ENCODE measurements at regions not wholly inside any gene's neighbourhood (a gene's known extent, or its start where the extent isn't known, plus 50 kb on each side); places are given as distances from the start of the nearest gene placed in this dataset.
"Not testable (repeated sequence)": the region's sequence is repeated elsewhere in the genome, so short reads cannot be mapped to it uniquely, and the experiment has no call there.

DNA sequence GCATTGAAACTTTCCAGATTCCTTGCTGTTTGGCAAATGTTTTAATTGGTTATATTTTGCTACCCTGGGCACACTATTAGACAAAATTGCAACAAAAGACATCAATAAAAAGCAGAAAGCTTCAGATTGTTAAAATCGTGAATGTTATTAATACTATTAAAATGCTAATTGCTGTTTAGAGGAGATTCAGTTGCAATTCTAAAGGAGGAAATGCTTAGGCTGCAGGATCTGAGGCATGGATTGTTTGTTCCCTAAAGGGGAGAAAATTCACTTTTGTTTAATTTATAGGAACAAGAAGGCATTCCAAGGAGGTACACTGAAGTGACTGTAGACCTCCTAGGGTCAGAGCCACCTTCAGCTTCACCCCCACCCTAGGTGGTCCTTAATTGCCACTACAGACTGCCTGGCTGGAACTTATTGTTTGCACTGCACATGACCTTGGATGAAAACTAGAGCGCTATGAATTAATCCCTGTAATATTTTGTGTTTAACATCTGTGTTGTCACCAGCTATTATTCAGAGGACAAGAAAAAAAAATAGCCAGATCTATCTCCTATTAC is 1266.9 kb upstream of the ADGRL2 start:
- H3K4me3 Mint-ChIP-seq = no peak overlapping the region
- no peaks in the 10 kb centered on the region for H3K4me1 Mint-ChIP-seq
- H3K36me3 Mint-ChIP-seq = no peaks in the 10 kb centered on the region
- no peak for DNase-seq
- Histone ChIP-seq H3K9me3 (ENCODE audit: low read length) (no peaks in the 10 kb centered on the region), H3K27ac (ENCODE audit: low read depth, low read length) (no peak overlapping the region), H3K4me1 (ENCODE audit: insufficient read depth, low read length) (no peaks in the 10 kb centered on the region), H3K4me3 (ENCODE audit: low read length) (no peak overlapping the region), H3K36me3 (ENCODE audit: insufficient read depth, low read length) (no peaks in the 10 kb centered on the region), H3K27me3 (ENCODE audit: insufficient read depth, low read length, poor library complexity, severe bottlenecking) (no peaks in the 10 kb centered on the region)
- POLR2A ChIA-PET = no interaction called here
- H3K9me3 Mint-ChIP-seq = peaks cover 4 to 28% (median 16%) of the 10 kb centered on the region in 5 donors
- CTCF ChIA-PET = no interaction called here
- H3K27me3 Mint-ChIP-seq = no peaks in the 10 kb centered on the region
- no peak overlapping the region for H3K27ac Mint-ChIP-seq

- H3K9me3 Mint-ChIP-seq = peaks cover 5 to 31% (median 14%) of the 10 kb centered on the region in 5 donors
- no peaks in the 10 kb centered on the region for H3K4me1 Mint-ChIP-seq
- H3K27me3 ChIP-seq (ENCODE audit: insufficient read depth, low read length, poor library complexity, severe bottlenecking) = no peaks in the 10 kb centered on the region
- no peak overlapping the region for H3K4me3 ChIP-seq (ENCODE audit: low read length)
- no peak overlapping the region for H3K27ac Mint-ChIP-seq
- CTCF ChIA-PET = no interaction called here
- no peak overlapping the region for H3K27ac ChIP-seq (ENCODE audit: low read depth, low read length)
- no peaks in the 10 kb centered on the region for H3K27me3 Mint-ChIP-seq
- H3K36me3 ChIP-seq (ENCODE audit: insufficient read depth, low read length) = no peaks in the 10 kb centered on the region
- DNase-seq = no peak
- H3K4me1 ChIP-seq (ENCODE audit: insufficient read depth, low read length) = no peaks in the 10 kb centered on the region
- POLR2A ChIA-PET = no interaction called here
- no peaks in the 10 kb centered on the region for H3K36me3 Mint-ChIP-seq
- H3K4me3 Mint-ChIP-seq = no peak overlapping the region
- no peaks in the 10 kb centered on the region for H3K9me3 ChIP-seq (ENCODE audit: low read length)
Measured at GRCh38 chr1:80533093-80533492, 1267.6 kb upstream of the ADGRL2 start.

GRCh38 chr1:80531182-80531581 is 1269.6 kb upstream of the ADGRL2 start:
- POLR2A ChIA-PET = no interaction called here
- CTCF ChIA-PET = no interaction called here
- H3K9me3 ChIP-seq (ENCODE audit: low read length) = no peaks in the 10 kb centered on the region
- peaks cover 3 to 31% (median 12%) of the 10 kb centered on the region in 5 donors for H3K9me3 Mint-ChIP-seq
- H3K4me3 Mint-ChIP-seq = no peak overlapping the region
- no peak for DNase-seq
- H3K27ac Mint-ChIP-seq = no peak overlapping the region
- no peaks in the 10 kb centered on the region for H3K27me3 Mint-ChIP-seq
- no peaks in the 10 kb centered on the region for H3K36me3 ChIP-seq (ENCODE audit: insufficient read depth, low read length)
- no peaks in the 10 kb centered on the region for H3K27me3 ChIP-seq (ENCODE audit: insufficient read depth, low read length, poor library complexity, severe bottlenecking)
- no peaks in the 10 kb centered on the region for H3K36me3 Mint-ChIP-seq
- H3K4me1 Mint-ChIP-seq = no peaks in the 10 kb centered on the region
- H3K27ac ChIP-seq (ENCODE audit: low read depth, low read length) = no peak overlapping the region
- H3K4me3 ChIP-seq (ENCODE audit: low read length) = no peak overlapping the region
- H3K4me1 ChIP-seq (ENCODE audit: insufficient read depth, low read length) = no peaks in the 10 kb centered on the region

- Mint-ChIP-seq H3K4me1 (no peaks in the 10 kb centered on the region), H3K36me3 (no peaks in the 10 kb centered on the region)
- POLR2A ChIA-PET = no interaction called here
Measured at GRCh38 chr1:80529546-80529945, 1271.2 kb upstream of the ADGRL2 start.

DNA sequence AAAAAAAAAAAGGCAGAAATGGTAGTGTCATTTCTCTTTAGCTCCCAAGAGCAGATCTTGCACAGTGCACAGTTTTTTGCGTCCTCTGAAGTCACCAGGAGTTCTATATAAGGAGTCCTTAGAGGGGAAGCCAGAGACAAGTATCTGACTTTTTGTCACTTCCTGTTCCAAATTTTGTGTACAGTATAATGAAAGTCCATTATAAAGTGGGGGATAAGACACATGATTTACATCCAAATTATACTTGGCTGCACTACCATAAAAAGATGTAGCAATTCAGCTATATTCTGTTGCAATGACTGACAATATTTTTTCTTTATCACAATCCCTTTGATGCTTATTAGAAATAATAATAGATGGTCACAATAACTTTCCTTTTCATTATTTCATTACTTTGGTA is 1276.9 kb upstream of the ADGRL2 start:
- Mint-ChIP-seq H3K4me3 (no peak overlapping the region), H3K36me3 (no peaks in the 10 kb centered on the region), H3K27ac (no peak overlapping the region), H3K27me3 (no peaks in the 10 kb centered on the region), H3K4me1 (no peaks in the 10 kb centered on the region), H3K9me3 (peaks cover 5 to 31% (median 9%) of the 10 kb centered on the region in 5 donors)
- Histone ChIP-seq H3K27ac (ENCODE audit: low read depth, low read length) (no peak overlapping the region), H3K9me3 (ENCODE audit: low read length) (no peaks in the 10 kb centered on the region), H3K4me1 (ENCODE audit: insufficient read depth, low read length) (no peaks in the 10 kb centered on the region), H3K36me3 (ENCODE audit: insufficient read depth, low read length) (no peaks in the 10 kb centered on the region), H3K4me3 (ENCODE audit: low read length) (no peak overlapping the region), H3K27me3 (ENCODE audit: insufficient read depth, low read length, poor library complexity, severe bottlenecking) (no peaks in the 10 kb centered on the region)
- CTCF ChIA-PET = no interaction called here
- POLR2A ChIA-PET = no interaction called here
- DNase-seq = no peak

More at GRCh38 chr1:80529546-80529945, 1271.2 kb upstream of the ADGRL2 start:
- CTCF ChIA-PET = no interaction called here
- DNase-seq = no peak
- Histone ChIP-seq H3K4me3 (ENCODE audit: low read length) (no peak overlapping the region), H3K9me3 (ENCODE audit: low read length) (no peaks in the 10 kb centered on the region), H3K4me1 (ENCODE audit: insufficient read depth, low read length) (no peaks in the 10 kb centered on the region), H3K27me3 (ENCODE audit: insufficient read depth, low read length, poor library complexity, severe bottlenecking) (no peaks in the 10 kb centered on the region), H3K27ac (ENCODE audit: low read depth, low read length) (no peak overlapping the region), H3K36me3 (ENCODE audit: insufficient read depth, low read length) (no peaks in the 10 kb centered on the region)
- Mint-ChIP-seq H3K4me3 (no peak overlapping the region), H3K27me3 (no peaks in the 10 kb centered on the region), H3K9me3 (peaks cover 3 to 35% (median 9%) of the 10 kb centered on the region in 5 donors), H3K27ac (no peak overlapping the region)

- H3K9me3 ChIP-seq (ENCODE audit: low read length); H3K4me3 Mint-ChIP-seq; POLR2A ChIA-PET; H3K27me3 Mint-ChIP-seq; CTCF ChIA-PET; H3K27ac ChIP-seq (ENCODE audit: low read depth, low read length); H3K36me3 ChIP-seq (ENCODE audit: insufficient read depth, low read length); H3K27ac Mint-ChIP-seq; H3K4me1 Mint-ChIP-seq; DNase-seq; H3K4me3 ChIP-seq (ENCODE audit: low read length); H3K4me1 ChIP-seq (ENCODE audit: insufficient read depth, low read length); H3K27me3 ChIP-seq (ENCODE audit: insufficient read depth, low read length, poor library complexity, severe bottlenecking); H3K36me3 Mint-ChIP-seq: not testable (repeated sequence)
- peaks cover 3 to 28% (median 9%) of the 10 kb centered on the region in 5 donors for H3K9me3 Mint-ChIP-seq
Measured at GRCh38 chr1:80523071-80523470, 1277.7 kb upstream of the ADGRL2 start.

DNA sequence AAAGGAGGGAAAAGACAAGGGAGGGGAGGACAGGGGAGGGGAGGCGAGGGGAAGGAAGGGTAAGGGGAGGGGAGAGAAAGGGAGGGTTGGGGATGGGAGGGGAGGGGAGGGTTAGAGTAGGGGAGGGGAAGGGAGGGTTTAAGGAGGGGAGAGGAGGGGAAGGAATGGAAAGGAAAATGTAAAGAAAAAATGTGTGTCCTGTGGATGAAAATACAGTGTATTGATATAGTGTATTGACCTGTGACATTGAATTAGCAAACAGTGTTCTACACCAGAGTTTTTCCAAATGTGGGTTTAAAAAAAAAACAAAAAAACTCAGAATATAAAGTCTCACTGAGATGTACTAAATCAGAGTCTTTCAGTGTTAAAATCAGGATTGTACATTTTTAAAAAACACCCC is 1279.8 kb upstream of the ADGRL2 start:
- H3K9me3 ChIP-seq (ENCODE audit: low read length) = no peaks in the 10 kb centered on the region
- H3K9me3 Mint-ChIP-seq = peaks cover 3 to 26% (median 13%) of the 10 kb centered on the region in 5 donors
- H3K27me3 Mint-ChIP-seq = no peaks in the 10 kb centered on the region
- no peak overlapping the region for H3K4me3 Mint-ChIP-seq
- DNase-seq = no peak
- ChIA-PET CTCF (no interaction called here), POLR2A (no interaction called here)
- H3K36me3 Mint-ChIP-seq = no peaks in the 10 kb centered on the region
- H3K4me3 ChIP-seq (ENCODE audit: low read length) = no peak overlapping the region
- no peaks in the 10 kb centered on the region for H3K36me3 ChIP-seq (ENCODE audit: insufficient read depth, low read length)
- H3K27ac ChIP-seq (ENCODE audit: low read depth, low read length) = no peak overlapping the region
- H3K4me1 ChIP-seq (ENCODE audit: insufficient read depth, low read length) = no peaks in the 10 kb centered on the region
- no peaks in the 10 kb centered on the region for H3K4me1 Mint-ChIP-seq
- no peak overlapping the region for H3K27ac Mint-ChIP-seq
- H3K27me3 ChIP-seq (ENCODE audit: insufficient read depth, low read length, poor library complexity, severe bottlenecking) = no peaks in the 10 kb centered on the region

- H3K36me3 ChIP-seq (ENCODE audit: insufficient read depth, low read length) = no peaks in the 10 kb centered on the region
- POLR2A ChIA-PET = no interaction called here
- CTCF ChIA-PET = no interaction called here
- no peak overlapping the region for H3K4me3 ChIP-seq (ENCODE audit: low read length)
- no peaks in the 10 kb centered on the region for H3K9me3 ChIP-seq (ENCODE audit: low read length)
- Mint-ChIP-seq H3K4me1 (no peaks in the 10 kb centered on the region), H3K27me3 (no peaks in the 10 kb centered on the region), H3K9me3 (peaks cover 5 to 25% (median 11%) of the 10 kb centered on the region in 5 donors), H3K36me3 (no peaks in the 10 kb centered on the region), H3K27ac (no peak overlapping the region), H3K4me3 (no peak overlapping the region)
- H3K27ac ChIP-seq (ENCODE audit: low read depth, low read length) = no peak overlapping the region
- H3K4me1 ChIP-seq (ENCODE audit: insufficient read depth, low read length) = no peaks in the 10 kb centered on the region
- DNase-seq = no peak
- no peaks in the 10 kb centered on the region for H3K27me3 ChIP-seq (ENCODE audit: insufficient read depth, low read length, poor library complexity, severe bottlenecking)
Measured at GRCh38 chr1:80517062-80517461, 1283.7 kb upstream of the ADGRL2 start.

DNA sequence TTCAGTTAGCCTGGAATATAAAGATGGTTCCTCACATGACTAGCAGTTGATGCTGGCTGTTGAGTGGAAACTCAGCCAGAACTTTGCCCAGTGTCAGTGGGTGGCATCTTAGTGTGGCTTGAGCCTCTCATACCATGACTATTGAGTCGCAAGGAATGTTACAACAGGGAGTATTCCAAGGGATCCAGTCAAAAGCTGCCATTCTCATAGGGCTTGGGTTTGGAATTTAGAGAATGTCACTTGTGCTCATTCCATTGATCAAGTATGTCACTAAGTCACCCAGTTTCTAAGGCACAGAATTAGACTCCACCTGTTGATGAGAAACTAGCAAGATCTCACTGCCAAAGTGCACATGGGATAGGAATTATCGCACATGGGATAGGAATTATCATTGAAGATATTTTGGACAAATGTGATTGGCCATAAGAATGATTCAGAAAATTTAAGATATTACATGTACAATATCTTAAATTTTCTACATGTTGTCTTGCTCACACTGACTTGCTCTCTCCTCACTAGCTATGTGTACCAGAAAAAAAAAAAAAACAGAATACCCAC is 1290.7 kb upstream of the ADGRL2 start:
- Mint-ChIP-seq H3K27ac (no peak overlapping the region), H3K9me3 (peaks cover 0 to 22% (median 3%) of the 10 kb centered on the region in 5 donors), H3K36me3 (no peaks in the 10 kb centered on the region), H3K4me3 (no peak overlapping the region), H3K4me1 (no peaks in the 10 kb centered on the region), H3K27me3 (no peaks in the 10 kb centered on the region)
- ChIA-PET CTCF (no interaction called here), POLR2A (no interaction called here)
- Histone ChIP-seq H3K4me3 (ENCODE audit: low read length) (no peak overlapping the region), H3K27me3 (ENCODE audit: insufficient read depth, low read length, poor library complexity, severe bottlenecking) (no peaks in the 10 kb centered on the region), H3K4me1 (ENCODE audit: insufficient read depth, low read length) (no peaks in the 10 kb centered on the region), H3K36me3 (ENCODE audit: insufficient read depth, low read length) (no peaks in the 10 kb centered on the region), H3K27ac (ENCODE audit: low read depth, low read length) (no peak overlapping the region), H3K9me3 (ENCODE audit: low read length) (no peaks in the 10 kb centered on the region)
- DNase-seq = no peak
